ENCODE measurements at regions not wholly inside any gene's neighbourhood (a gene's known extent, or its start where the extent isn't known, plus 50 kb on each side); places are given as distances from the start of the nearest gene placed in this dataset.
A peak's percentile ranks its signal among the peaks of the same experiment; 100 is the strongest.

- no peak for DNase-seq (ENCODE audit: low spot score)
Observed at GRCh38 chr1:184219414-184219813, 167.4 kb upstream of the C1orf21 start.

- DNase-seq (ENCODE audit: low spot score), result no peak
Observed at GRCh38 chr1:184219883-184220282, 166.9 kb upstream of the C1orf21 start.

GRCh38 chr1:184221087-184221486 lies 165.7 kb upstream of the C1orf21 start:
- DNase-seq (ENCODE audit: low spot score), result no peak

GRCh38 chr1:184222652-184223052 lies 164.2 kb upstream of the C1orf21 start:
- DNase-seq (ENCODE audit: low spot score), result peak; percentile 70

- DNase-seq (ENCODE audit: low spot score), result no peak
Observed at GRCh38 chr1:184223216-184223615, 163.6 kb upstream of the C1orf21 start.

GRCh38 chr1:184225283-184226099 lies 161.3 kb upstream of the C1orf21 start:
- no peak for DNase-seq (ENCODE audit: low spot score)

- no peak for DNase-seq (ENCODE audit: low spot score)
Observed at GRCh38 chr1:184226100-184226487, 160.7 kb upstream of the C1orf21 start.

- no peak for DNase-seq (ENCODE audit: low spot score)
Observed at GRCh38 chr1:184228558-184228957, 158.3 kb upstream of the C1orf21 start.

- DNase-seq (ENCODE audit: low spot score), result no peak
Observed at GRCh38 chr1:184237588-184237987, 149.2 kb upstream of the C1orf21 start.

- DNase-seq (ENCODE audit: low spot score), result no peak
Observed at GRCh38 chr1:184241446-184241845, 145.4 kb upstream of the C1orf21 start.

GRCh38 chr1:184242507-184242943 lies 144.3 kb upstream of the C1orf21 start:
- DNase-seq (ENCODE audit: low spot score), result peak; percentile 35

GRCh38 chr1:184244962-184245361 lies 141.9 kb upstream of the C1orf21 start:
- no peak for DNase-seq (ENCODE audit: low spot score)

- DNase-seq (ENCODE audit: low spot score), result no peak
Observed at GRCh38 chr1:184247671-184248070, 139.2 kb upstream of the C1orf21 start.

- DNase-seq (ENCODE audit: low spot score), result no peak
Observed at GRCh38 chr1:184253921-184254320, 132.9 kb upstream of the C1orf21 start.

GRCh38 chr1:184254849-184255248 lies 132.0 kb upstream of the C1orf21 start:
- no peak for DNase-seq (ENCODE audit: low spot score)

- no peak for DNase-seq (ENCODE audit: low spot score)
Observed at GRCh38 chr1:184255560-184255959, 131.3 kb upstream of the C1orf21 start.

GRCh38 chr1:184257873-184258272 lies 129.0 kb upstream of the C1orf21 start:
- DNase-seq (ENCODE audit: low spot score), result no peak

GRCh38 chr1:184258525-184258924 lies 128.3 kb upstream of the C1orf21 start:
- no peak for DNase-seq (ENCODE audit: low spot score)

GRCh38 chr1:184260382-184260781 lies 126.4 kb upstream of the C1orf21 start:
- DNase-seq (ENCODE audit: low spot score), result peak; percentile 61

- DNase-seq (ENCODE audit: low spot score), result no peak
Observed at GRCh38 chr1:184262109-184262508, 124.7 kb upstream of the C1orf21 start.

GRCh38 chr1:184267747-184268146 lies 119.1 kb upstream of the C1orf21 start:
- DNase-seq (ENCODE audit: low spot score), result no peak

- DNase-seq (ENCODE audit: low spot score), result peak; percentile 21
Observed at GRCh38 chr1:184270556-184270955, 116.3 kb upstream of the C1orf21 start.

- DNase-seq (ENCODE audit: low spot score), result no peak
Observed at GRCh38 chr1:184272175-184272866, 114.5 kb upstream of the C1orf21 start.

All from AG08395 (cell line).